Keratinocyte (primary cell): ENCODE measurements at regions not wholly inside any gene's neighbourhood (a gene's known extent, or its start where the extent isn't known, plus 50 kb on each side); places are given as distances from the start of the nearest gene placed in this dataset.
A peak's percentile ranks its signal among the peaks of the same experiment; 100 is the strongest.

Source experiments
- DNase-seq: peaks from one replicate; pipeline ENCODE4 v3.0.0-alpha.2; 2011; ENCODE audit warnings: low read depth, missing footprints, low spot score
- FAIRE-seq: peaks from 2 replicates; lab custom pipeline; 2011; peaks lifted over from hg19 to GRCh38; lab: Jason Lieb, UNC
- H2AFZ ChIP-seq: 2 replicates; pipeline ENCODE4 v1.6.0; 2012; ENCODE audit warnings: low read length, control low read depth, inconsistent platforms; ENCODE audit not compliant: control insufficient read depth
- H3K27ac ChIP-seq: 2 replicates; pipeline ENCODE4 v1.5.1; 2011; ENCODE audit warnings: low read length; ENCODE audit not compliant: control insufficient read depth, insufficient read depth
- H3K27me3 ChIP-seq: 3 replicates; pipeline ENCODE4 v1.6.0; 2011; ENCODE audit warnings: low read length; ENCODE audit not compliant: control insufficient read depth, insufficient read depth; ENCODE audit errors: extremely low read depth
- H3K36me3 ChIP-seq, 2 experiments: 2 replicates in 1 of 2; 3 replicates in 1 of 2; pipeline ENCODE4 v1.5.1; 2011; ENCODE audit warnings: low read length in 2 of 2, mild to moderate bottlenecking in 1 of 2; ENCODE audit not compliant: control insufficient read depth in 2 of 2, insufficient read depth in 2 of 2; ENCODE audit errors: extremely low read depth in 1 of 2
- H3K4me1 ChIP-seq: 3 replicates; pipeline ENCODE4 v1.5.1; 2011; ENCODE audit warnings: low read length; ENCODE audit not compliant: control insufficient read depth, insufficient read depth; ENCODE audit errors: extremely low read depth
- H3K4me2 ChIP-seq: 3 replicates; pipeline ENCODE4 v1.6.0; 2011; ENCODE audit warnings: low read depth, low read length; ENCODE audit not compliant: control insufficient read depth, insufficient read depth; ENCODE audit errors: extremely low read depth
- H3K4me3 ChIP-seq, 3 experiments: fragments of 200-600 bp in 1 of 3; sonication (generic) in 1 of 3; 2 replicates in 2 of 3; 3 replicates in 1 of 3; pipeline ENCODE4 v1.5.1; 2011 to 2016; ENCODE audit warnings: low read length in 3 of 3, mild to moderate bottlenecking in 3 of 3, control low read depth in 2 of 3, inconsistent platforms in 1 of 3, low read depth in 1 of 3, mixed read lengths in 1 of 3, mixed run types in 1 of 3, moderate library complexity in 1 of 3; ENCODE audit not compliant: control insufficient read depth in 2 of 3, insufficient read depth in 2 of 3; ENCODE audit errors: extremely low read depth in 1 of 3
- H3K79me2 ChIP-seq: 2 replicates; pipeline ENCODE4 v1.6.0; 2012; ENCODE audit warnings: low read length; ENCODE audit not compliant: control insufficient read depth, insufficient read depth
- H3K9ac ChIP-seq: 3 replicates; pipeline ENCODE4 v1.6.0; 2011; ENCODE audit warnings: low read length; ENCODE audit not compliant: control insufficient read depth, insufficient read depth; ENCODE audit errors: extremely low read depth
- H3K9me1 ChIP-seq: 3 replicates; pipeline ENCODE4 v1.6.0; 2011; ENCODE audit warnings: low read length; ENCODE audit not compliant: control insufficient read depth, insufficient read depth; ENCODE audit errors: extremely low read depth
- H3K9me3 ChIP-seq: 2 replicates; pipeline ENCODE4 v1.5.1; 2012; ENCODE audit warnings: low read depth, low read length; ENCODE audit not compliant: control insufficient read depth
- H4K20me1 ChIP-seq: 3 replicates; pipeline ENCODE4 v1.6.0; 2011; ENCODE audit warnings: low read length; ENCODE audit not compliant: control insufficient read depth, insufficient read depth; ENCODE audit errors: extremely low read depth
- CTCF ChIP-seq, 3 experiments: IDR thresholded peaks in 1 of 3; conservative IDR thresholded peaks in 1 of 3; optimal IDR thresholded peaks in 1 of 3; 2 replicates in 2 of 3; 3 replicates in 1 of 3; pipeline versions ENCODE3 to v1.5.1; 2011; ENCODE audit warnings: low read length in 3 of 3, mild to moderate bottlenecking in 3 of 3, moderate library complexity in 2 of 3, control low read depth in 1 of 3, inconsistent platforms in 1 of 3; ENCODE audit not compliant: insufficient read depth in 2 of 3; ENCODE audit errors: extremely low read depth in 1 of 3
- EZH2 ChIP-seq: IDR thresholded peaks from one replicate; pipeline ENCODE4 v1.6.1; 2012; ENCODE audit warnings: inconsistent platforms, mild to moderate bottlenecking, low read length, moderate library complexity
- dilution Hi-C: fragments of 300-500 bp; cut with MboI; formaldehyde crosslinking; loops from one replicate; pipeline ENCODE4 v1.7.0; 2020; ENCODE audit warnings: low sequenced_read_pairs; ENCODE audit not compliant: extremely low pct_ligation_motif_present

GRCh38 chr6:105500693-105501092, 97.8 kb upstream of the PREP start:
- H2AFZ ChIP-seq = no peak overlapping the region
- H3K4me2 ChIP-seq = no peak overlapping the region
- no peak overlapping the region for H3K4me3 ChIP-seq
- no peaks in the 10 kb centered on the region for H3K79me2 ChIP-seq
- no peaks in the 10 kb centered on the region for H4K20me1 ChIP-seq
- H3K9me3 ChIP-seq = no peaks in the 10 kb centered on the region
- FAIRE-seq (peak; percentile 36), DNase-seq (no peak)
- dilution Hi-C loops = no loop called here
- no peak overlapping the region for H3K27ac ChIP-seq
- H3K9ac ChIP-seq = no peak overlapping the region
- no peaks in the 10 kb centered on the region for H3K27me3 ChIP-seq
- no peaks in the 10 kb centered on the region for H3K36me3 ChIP-seq
- TF ChIP-seq EZH2 = no peak
- TF ChIP-seq CTCF (optimal IDR thresholded peaks at IDR 0.05 in 1 of 3, IDR thresholded peaks at IDR 0.05 in 1 of 3, conservative IDR thresholded peaks at IDR 0.05 in 1 of 3; ENCODE audit: extremely low read depth in 1 of 3, insufficient read depth in 2 of 3, low read length in 3 of 3) = no peak
- peaks cover 7% of the 10 kb centered on the region for H3K4me1 ChIP-seq
- H3K9me1 ChIP-seq = no peaks in the 10 kb centered on the region

- dilution Hi-C loops = no loop called here
- no peaks in the 10 kb centered on the region for H3K36me3 ChIP-seq
- no peak for DNase-seq
Measured at GRCh38 chr6:105499931-105500330, 97.0 kb upstream of the PREP start.

More at GRCh38 chr6:105499931-105500330, 97.0 kb upstream of the PREP start:
- H3K27me3 ChIP-seq = no peaks in the 10 kb centered on the region
- H3K4me2 ChIP-seq = no peak overlapping the region
- H3K4me1 ChIP-seq = peaks cover 7% of the 10 kb centered on the region
- H3K27ac ChIP-seq = no peak overlapping the region
- no peak for TF ChIP-seq EZH2
- TF ChIP-seq CTCF (optimal IDR thresholded peaks at IDR 0.05 in 1 of 3, IDR thresholded peaks at IDR 0.05 in 1 of 3, conservative IDR thresholded peaks at IDR 0.05 in 1 of 3; ENCODE audit: extremely low read depth in 1 of 3, insufficient read depth in 2 of 3, low read length in 3 of 3) = no peak
- no peaks in the 10 kb centered on the region for H3K9me1 ChIP-seq
- H3K9ac ChIP-seq = no peak overlapping the region
- H4K20me1 ChIP-seq = no peaks in the 10 kb centered on the region
- peak; percentile 77 for FAIRE-seq
- H2AFZ ChIP-seq = no peak overlapping the region
- no peaks in the 10 kb centered on the region for H3K79me2 ChIP-seq
- H3K4me3 ChIP-seq = no peak overlapping the region
- H3K9me3 ChIP-seq = no peaks in the 10 kb centered on the region
